Natural killer cell (primary cell): ENCODE measurements at regions not wholly inside any gene's neighbourhood (a gene's known extent, or its start where the extent isn't known, plus 50 kb on each side); places are given as distances from the start of the nearest gene placed in this dataset.

Experiments used
- ATAC-seq, 3 donors: fragments of 150-1000 bp in 2 of 3; fragments of 200-7000 bp in 1 of 3; cut with Tn5 transposase; 1 replicate in 1 of 3; 2 replicates in 2 of 3; pipeline ENCODE4 v1.10.0; 2021; ENCODE audit warnings: mild to moderate bottlenecking in 2 of 3, moderate library complexity in 2 of 3
- DNase-seq, 2 donors: peaks; one replicate each; pipeline versions ENCODE4 v3.0.0 to v3.0.0-alpha.2; 2013 to 2021; ENCODE audit warnings: mixed read lengths in 1 of 2
- H3K27ac ChIP-seq: one replicate; pipeline ENCODE4 v1.5.1; 2013; ENCODE audit warnings: mild to moderate bottlenecking, low read length
- H3K27me3 ChIP-seq: one replicate; pipeline ENCODE4 v1.6.1; 2013; ENCODE audit warnings: low read length; ENCODE audit not compliant: control insufficient read depth, insufficient read depth
- H3K36me3 ChIP-seq: one replicate; pipeline ENCODE4 v1.6.1; 2013; ENCODE audit warnings: low read length; ENCODE audit not compliant: control insufficient read depth, insufficient read depth
- H3K4me1 ChIP-seq: one replicate; pipeline ENCODE4 v1.6.1; 2013; ENCODE audit warnings: low read length; ENCODE audit not compliant: control insufficient read depth, insufficient read depth
- H3K4me3 ChIP-seq: one replicate; pipeline ENCODE4 v1.5.1; 2013; ENCODE audit warnings: low read length
- H3K9me3 ChIP-seq: one replicate; pipeline ENCODE4 v1.6.1; 2013; ENCODE audit warnings: low read length; ENCODE audit not compliant: control insufficient read depth, insufficient read depth
- H3K27ac Mint-ChIP-seq, 2 donors: one replicate each; pipeline ENCODE4 v1.8.0; 2022; ENCODE audit warnings: mild to moderate bottlenecking in 2 of 2, mixed read lengths in 2 of 2, moderate library complexity in 1 of 2
- H3K27me3 Mint-ChIP-seq, 2 donors: one replicate each; pipeline ENCODE4 v1.8.0; 2022; ENCODE audit warnings: low read depth in 2 of 2, mixed read lengths in 2 of 2
- H3K36me3 Mint-ChIP-seq: one replicate; pipeline ENCODE4 v1.8.0; 2022; ENCODE audit warnings: mixed read lengths
- H3K4me1 Mint-ChIP-seq, 2 donors: one replicate each; pipeline ENCODE4 v1.8.0; 2022; ENCODE audit warnings: mixed read lengths in 2 of 2
- H3K4me3 Mint-ChIP-seq: one replicate; pipeline ENCODE4 v1.8.0; 2022; ENCODE audit warnings: mild to moderate bottlenecking, moderate library complexity, mixed read lengths
- H3K9me3 Mint-ChIP-seq, 2 donors: one replicate each; pipeline ENCODE4 v1.8.0; 2022; ENCODE audit warnings: mixed read lengths in 2 of 2
- WGBS: methylation state at CpG from one replicate; pipeline ENCODE4 v1.1.7; 2013; ENCODE audit warnings: missing lambda C conversion rate; ENCODE audit not compliant: insufficient coverage; 5-methylcytosine and 5-hydroxymethylcytosine counted together
- intact Hi-C: fragments of 100-400 bp; cut with micrococcal nuclease; formaldehyde crosslinking; loops from one replicate; pipeline ENCODE4 v1.14.2; 2022
- TF ChIP-seq, protein P1 (sequence below): fragments of 200-600 bp; IDR thresholded peaks from one replicate; pipeline ENCODE4 v1.8.0; 2022; ENCODE audit warnings: antibody characterized with exemption

DNA sequence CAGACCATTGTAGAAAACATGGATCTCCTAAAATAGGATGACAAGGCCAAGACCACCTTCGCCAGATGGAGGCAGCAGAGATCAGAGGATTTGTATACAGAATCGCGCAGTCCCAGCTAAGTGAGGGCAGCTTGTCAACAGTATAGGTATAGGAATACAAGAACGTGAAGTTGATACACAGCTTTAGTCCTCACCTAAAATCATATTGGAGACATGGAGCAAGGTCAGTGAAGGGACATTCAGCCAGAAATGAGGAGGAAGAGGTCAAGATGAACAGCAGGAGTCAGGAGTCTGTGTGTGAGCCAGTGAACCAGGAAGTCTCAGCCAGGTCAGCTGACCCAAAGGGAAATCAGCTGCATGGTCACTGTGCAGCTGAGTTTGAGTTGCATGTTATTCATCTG is 263.4 kb upstream of the PRKCQ start:
- intact Hi-C loops, result loop anchor here (5.0 kb wide), 1 partner anchor 574 kb away; no protein-coding TSS in a partner anchor
- Histone ChIP-seq H3K27me3 (no peaks in the 10 kb centered on the region), H3K4me3 (no peak overlapping the region), H3K9me3 (no peaks in the 10 kb centered on the region), H3K4me1 (no peaks in the 10 kb centered on the region), H3K36me3 (no peaks in the 10 kb centered on the region), H3K27ac (no peak overlapping the region)
- peak in 1 of 2 donors; percentile 30 for DNase-seq
- Mint-ChIP-seq H3K9me3 (no peaks in the 10 kb centered on the region), H3K27me3 (no peaks in the 10 kb centered on the region), H3K4me1 (peaks cover 0 to 6% of the 10 kb centered on the region in 2 donors), H3K4me3 (no peak overlapping the region), H3K36me3 (no peaks in the 10 kb centered on the region), H3K27ac (no peak overlapping the region)
- TF ChIP-seq, protein P1, sequence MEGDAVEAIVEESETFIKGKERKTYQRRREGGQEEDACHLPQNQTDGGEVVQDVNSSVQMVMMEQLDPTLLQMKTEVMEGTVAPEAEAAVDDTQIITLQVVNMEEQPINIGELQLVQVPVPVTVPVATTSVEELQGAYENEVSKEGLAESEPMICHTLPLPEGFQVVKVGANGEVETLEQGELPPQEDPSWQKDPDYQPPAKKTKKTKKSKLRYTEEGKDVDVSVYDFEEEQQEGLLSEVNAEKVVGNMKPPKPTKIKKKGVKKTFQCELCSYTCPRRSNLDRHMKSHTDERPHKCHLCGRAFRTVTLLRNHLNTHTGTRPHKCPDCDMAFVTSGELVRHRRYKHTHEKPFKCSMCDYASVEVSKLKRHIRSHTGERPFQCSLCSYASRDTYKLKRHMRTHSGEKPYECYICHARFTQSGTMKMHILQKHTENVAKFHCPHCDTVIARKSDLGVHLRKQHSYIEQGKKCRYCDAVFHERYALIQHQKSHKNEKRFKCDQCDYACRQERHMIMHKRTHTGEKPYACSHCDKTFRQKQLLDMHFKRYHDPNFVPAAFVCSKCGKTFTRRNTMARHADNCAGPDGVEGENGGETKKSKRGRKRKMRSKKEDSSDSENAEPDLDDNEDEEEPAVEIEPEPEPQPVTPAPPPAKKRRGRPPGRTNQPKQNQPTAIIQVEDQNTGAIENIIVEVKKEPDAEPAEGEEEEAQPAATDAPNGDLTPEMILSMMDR, result no peak
- 70% methylated on average over 4 of the region's 4 CpGs for WGBS
- peak in 1 of 3 donors; percentile 55 for ATAC-seq

DNA sequence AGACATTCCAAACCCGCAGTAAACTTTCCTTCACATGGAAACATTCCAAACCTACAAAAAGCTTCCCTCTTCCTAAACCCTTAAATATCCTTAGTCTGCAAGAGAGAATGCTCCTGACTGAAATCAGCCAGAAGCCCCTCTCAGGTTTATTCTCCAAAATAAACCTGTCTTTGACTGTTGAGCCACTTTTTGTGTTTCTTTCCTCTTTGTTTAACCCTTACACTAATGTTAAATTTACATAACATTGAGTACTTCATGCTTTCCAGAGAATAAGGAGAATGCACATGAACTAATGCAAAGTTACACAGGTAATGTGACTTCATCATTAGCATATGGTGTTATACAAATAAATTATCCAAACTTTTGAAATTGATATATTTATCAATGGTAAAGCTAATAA is 262.6 kb upstream of the PRKCQ start:
- H3K9me3 ChIP-seq, result no peaks in the 10 kb centered on the region
- Mint-ChIP-seq H3K4me1 (peaks cover 0 to 6% of the 10 kb centered on the region in 2 donors), H3K4me3 (no peak overlapping the region), H3K36me3 (no peaks in the 10 kb centered on the region), H3K27me3 (no peaks in the 10 kb centered on the region), H3K9me3 (no peaks in the 10 kb centered on the region), H3K27ac (no peak overlapping the region)
- H3K27me3 ChIP-seq, result no peaks in the 10 kb centered on the region
- no peaks in the 10 kb centered on the region for H3K4me1 ChIP-seq
- TF ChIP-seq, protein P1, result no peak
- no peak for DNase-seq
- no peak overlapping the region for H3K27ac ChIP-seq
- H3K4me3 ChIP-seq, result no peak overlapping the region
- no peak for ATAC-seq
- 100% methylated on average over 1 of the region's 1 CpG for WGBS
- no peaks in the 10 kb centered on the region for H3K36me3 ChIP-seq
- intact Hi-C loops, result loop anchor here (5.0 kb wide), 1 partner anchor 575 kb away; no protein-coding TSS in a partner anchor

DNA sequence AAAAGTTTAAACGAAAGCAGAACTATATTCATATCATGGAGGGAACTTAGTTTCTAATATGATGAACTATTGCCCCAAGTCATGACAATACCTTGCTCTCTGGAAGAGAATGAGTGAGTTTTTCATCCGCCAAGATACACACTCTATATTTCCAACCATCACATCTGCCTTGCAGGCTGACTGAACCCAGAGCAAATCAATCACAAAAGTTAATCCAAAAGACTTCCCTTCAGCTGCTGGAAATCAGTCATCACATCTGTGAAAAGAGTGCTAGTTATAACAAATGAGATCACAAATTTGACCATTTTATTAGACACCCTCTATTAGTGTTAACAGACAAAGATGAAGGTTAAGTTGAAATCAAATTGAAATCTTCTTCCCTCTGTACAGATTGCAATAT is 261.7 kb upstream of the PRKCQ start:
- no peak overlapping the region for H3K4me3 Mint-ChIP-seq
- Histone ChIP-seq H3K27me3 (no peaks in the 10 kb centered on the region), H3K36me3 (no peaks in the 10 kb centered on the region), H3K4me1 (no peaks in the 10 kb centered on the region), H3K9me3 (no peaks in the 10 kb centered on the region), H3K4me3 (no peak overlapping the region), H3K27ac (no peak overlapping the region)
- ATAC-seq (no peak), DNase-seq (no peak)
- H3K27me3 Mint-ChIP-seq, result no peaks in the 10 kb centered on the region
- H3K4me1 Mint-ChIP-seq, result peaks cover 0 to 6% of the 10 kb centered on the region in 2 donors
- no peaks in the 10 kb centered on the region for H3K9me3 Mint-ChIP-seq
- WGBS, result 89% methylated on average over 1 of the region's 2 CpGs
- H3K27ac Mint-ChIP-seq, result no peak overlapping the region
- intact Hi-C loops, result loop anchor here (5.0 kb wide), 1 partner anchor 576 kb away; no protein-coding TSS in a partner anchor
- H3K36me3 Mint-ChIP-seq, result no peaks in the 10 kb centered on the region
- TF ChIP-seq, protein P1, result no peak

DNA sequence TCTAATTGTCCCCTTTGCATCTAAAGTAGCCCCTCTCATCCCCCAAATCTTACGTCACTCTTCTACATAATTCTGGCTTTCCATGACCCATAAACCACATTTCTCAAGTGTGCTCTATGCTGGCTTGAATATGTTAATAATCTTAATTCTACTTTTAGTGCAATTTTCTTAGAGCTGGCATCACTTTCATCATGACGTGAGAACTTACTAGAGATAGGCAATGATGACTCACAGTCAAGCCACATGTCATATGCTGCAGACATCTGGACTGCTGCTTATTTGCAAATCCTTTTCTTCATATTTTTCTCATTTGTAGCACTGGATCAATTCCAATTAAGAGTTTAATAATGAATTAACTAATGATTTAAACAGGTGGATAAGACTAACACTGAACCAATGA is 260.7 kb upstream of the PRKCQ start:
- intact Hi-C loops, result loop anchor here (5.0 kb wide), 1 partner anchor 577 kb away; no protein-coding TSS in a partner anchor
- 23% methylated on average over 2 of the region's 2 CpGs for WGBS
- H3K4me3 Mint-ChIP-seq, result no peak overlapping the region
- no peaks in the 10 kb centered on the region for H3K36me3 Mint-ChIP-seq
- H3K27ac Mint-ChIP-seq, result no peak overlapping the region
- no peaks in the 10 kb centered on the region for H3K36me3 ChIP-seq
- H3K27ac ChIP-seq, result no peak overlapping the region
- no peaks in the 10 kb centered on the region for H3K9me3 ChIP-seq
- H3K27me3 ChIP-seq, result no peaks in the 10 kb centered on the region
- no peak for DNase-seq
- no peaks in the 10 kb centered on the region for H3K27me3 Mint-ChIP-seq
- H3K9me3 Mint-ChIP-seq, result no peaks in the 10 kb centered on the region
- no peaks in the 10 kb centered on the region for H3K4me1 ChIP-seq
- TF ChIP-seq, protein P1, result no peak
- H3K4me1 Mint-ChIP-seq, result peaks cover 0 to 6% of the 10 kb centered on the region in 2 donors
- H3K4me3 ChIP-seq, result no peak overlapping the region
- ATAC-seq, result no peak
